Uterus (tissue), 3 donors: ENCODE measurements at regions not wholly inside any gene's neighbourhood (a gene's known extent, or its start where the extent isn't known, plus 50 kb on each side); places are given as distances from the start of the nearest gene placed in this dataset.

Experiments used
- DNase-seq, 2 donors: peaks; one replicate each; pipeline ENCODE4 v3.0.0-alpha.2; 2019 to 2020
- H3K27ac ChIP-seq, 2 donors: fragments of 200-600 bp; sonication (generic); 1 replicate in 1 of 2; 2 replicates in 1 of 2; pipeline ENCODE4 v1.5.1; 2016 to 2018
- H3K27me3 ChIP-seq, 2 donors: fragments of 200-600 bp; sonication (generic); one replicate each; pipeline ENCODE4 v1.5.1; 2018 to 2019; ENCODE audit warnings: control low read depth in 1 of 2
- H3K36me3 ChIP-seq, 2 donors: fragments of 200-600 bp; sonication (generic); one replicate each; pipeline ENCODE4 v1.5.1; 2019; ENCODE audit warnings: control low read depth in 1 of 2
- H3K4me1 ChIP-seq, 2 donors: fragments of 200-600 bp; sonication (generic); one replicate each; pipeline ENCODE4 v1.5.1; 2018 to 2019; ENCODE audit warnings: control low read depth in 1 of 2
- H3K4me3 ChIP-seq, 2 donors: fragments of 200-600 bp; sonication (generic); 1 replicate in 1 of 2; 2 replicates in 1 of 2; pipeline ENCODE4 v1.5.1; 2018 to 2019; ENCODE audit warnings: mild to moderate bottlenecking in 1 of 2
- H3K9me3 ChIP-seq, 2 donors: fragments of 200-600 bp; sonication (generic); one replicate each; pipeline ENCODE4 v1.5.1; 2019; ENCODE audit warnings: control low read depth in 1 of 2
- POLR2A ChIP-seq, 2 donors: fragments of 450-650 bp; IDR thresholded peaks; one replicate each; pipeline ENCODE4 v1.6.1; 2016; ENCODE audit warnings: antibody characterized with exemption in 2 of 2, mild to moderate bottlenecking in 1 of 2, moderate library complexity in 1 of 2
- intact Hi-C: fragments of 100-400 bp; cut with DNase I; formaldehyde crosslinking; loops from one replicate; pipeline ENCODE4 v1.15.1; 2023; ENCODE audit warnings: low total_unique reads
- TF ChIP-seq, protein P1 (sequence below), 4 experiments: fragments of 200-600 bp in 2 of 4; fragments of 450-650 bp in 2 of 4; sonication (generic) in 2 of 4; IDR thresholded peaks; one replicate each; pipeline ENCODE4 v1.5.1; 2016 to 2019; ENCODE audit warnings: antibody characterized with exemption in 4 of 4, mild to moderate bottlenecking in 2 of 4, moderate library complexity in 1 of 4
- donor health status: DM: yes; HTN: yes; CAD: no.

DNA sequence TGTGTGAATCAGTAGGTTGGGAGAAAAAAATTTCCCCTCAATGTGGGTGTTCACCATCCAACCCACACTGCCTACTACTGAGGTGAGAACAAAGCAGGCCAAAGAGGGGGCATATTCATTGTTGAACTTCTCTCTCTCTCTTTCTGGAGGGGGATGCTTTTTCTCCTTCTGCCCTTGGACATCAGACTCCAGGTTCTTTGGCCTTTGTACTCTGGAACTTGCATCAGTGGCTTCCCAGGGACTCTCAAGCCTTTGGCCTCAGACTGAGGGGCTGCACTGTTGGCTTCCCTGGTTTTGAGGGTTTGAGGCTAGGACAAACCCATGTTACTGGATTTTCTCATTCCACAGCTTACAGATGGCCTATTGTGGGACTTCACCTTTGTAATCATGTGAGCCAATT lies 417.2 kb downstream of the ELAVL2 start:
- H3K27ac ChIP-seq, result no peak overlapping the region
- H3K36me3 ChIP-seq, result no peaks in the 10 kb centered on the region
- H3K4me3 ChIP-seq, result no peak overlapping the region
- H3K27me3 ChIP-seq, result no peaks in the 10 kb centered on the region
- intact Hi-C loops, result no loop called here
- DNase-seq, result no peak
- H3K9me3 ChIP-seq, result no peaks in the 10 kb centered on the region
- no peaks in the 10 kb centered on the region for H3K4me1 ChIP-seq
- TF ChIP-seq, protein P1, sequence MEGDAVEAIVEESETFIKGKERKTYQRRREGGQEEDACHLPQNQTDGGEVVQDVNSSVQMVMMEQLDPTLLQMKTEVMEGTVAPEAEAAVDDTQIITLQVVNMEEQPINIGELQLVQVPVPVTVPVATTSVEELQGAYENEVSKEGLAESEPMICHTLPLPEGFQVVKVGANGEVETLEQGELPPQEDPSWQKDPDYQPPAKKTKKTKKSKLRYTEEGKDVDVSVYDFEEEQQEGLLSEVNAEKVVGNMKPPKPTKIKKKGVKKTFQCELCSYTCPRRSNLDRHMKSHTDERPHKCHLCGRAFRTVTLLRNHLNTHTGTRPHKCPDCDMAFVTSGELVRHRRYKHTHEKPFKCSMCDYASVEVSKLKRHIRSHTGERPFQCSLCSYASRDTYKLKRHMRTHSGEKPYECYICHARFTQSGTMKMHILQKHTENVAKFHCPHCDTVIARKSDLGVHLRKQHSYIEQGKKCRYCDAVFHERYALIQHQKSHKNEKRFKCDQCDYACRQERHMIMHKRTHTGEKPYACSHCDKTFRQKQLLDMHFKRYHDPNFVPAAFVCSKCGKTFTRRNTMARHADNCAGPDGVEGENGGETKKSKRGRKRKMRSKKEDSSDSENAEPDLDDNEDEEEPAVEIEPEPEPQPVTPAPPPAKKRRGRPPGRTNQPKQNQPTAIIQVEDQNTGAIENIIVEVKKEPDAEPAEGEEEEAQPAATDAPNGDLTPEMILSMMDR (IDR thresholded peaks at IDR 0.05), result no peak
- no peak for TF ChIP-seq POLR2A (IDR thresholded peaks at IDR 0.05)

DNA sequence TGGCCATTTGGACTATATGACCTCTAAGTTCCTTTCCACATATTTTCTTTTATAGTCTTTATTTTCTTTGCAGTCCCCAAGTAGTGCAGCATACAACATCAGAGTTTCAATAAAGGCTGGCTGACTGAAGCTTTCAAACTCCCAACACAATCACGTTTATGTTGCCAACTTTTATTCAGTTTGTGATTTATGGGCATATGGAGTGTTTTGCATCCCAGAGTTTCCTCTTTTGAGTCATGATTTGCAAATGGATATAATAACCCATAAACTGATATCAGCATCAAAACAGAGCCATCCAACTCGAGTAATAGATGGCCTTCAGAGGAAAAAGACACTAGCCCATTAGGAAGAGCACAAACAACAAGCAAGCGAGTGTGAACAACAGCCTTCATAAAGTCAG lies 414.0 kb downstream of the ELAVL2 start:
- intact Hi-C loops, result no loop called here
- no peaks in the 10 kb centered on the region for H3K4me1 ChIP-seq
- no peak for DNase-seq

DNA sequence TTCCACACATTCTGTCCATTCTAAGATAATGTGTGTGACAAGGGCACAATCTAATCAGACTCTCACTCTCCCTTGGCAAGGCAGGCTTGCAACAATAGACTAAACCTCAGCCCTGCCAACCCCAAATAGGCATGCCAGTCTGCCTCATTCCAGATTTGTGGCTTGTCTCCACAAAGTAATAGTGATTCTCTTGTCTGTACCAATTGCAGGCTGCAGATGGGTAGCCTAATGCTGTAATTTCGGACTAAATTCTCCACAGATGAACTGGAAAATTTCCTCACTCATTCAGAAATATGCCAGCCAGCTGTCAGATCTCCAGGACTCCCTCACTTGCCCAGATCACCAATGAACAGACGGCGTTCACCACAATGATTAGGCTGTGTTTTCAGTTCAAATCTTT lies 413.6 kb downstream of the ELAVL2 start:
- Histone ChIP-seq H3K27ac (no peak overlapping the region), H3K36me3 (no peaks in the 10 kb centered on the region), H3K4me1 (no peaks in the 10 kb centered on the region), H3K9me3 (no peaks in the 10 kb centered on the region), H3K27me3 (no peaks in the 10 kb centered on the region), H3K4me3 (no peak overlapping the region)
- TF ChIP-seq, protein P1 (IDR thresholded peaks at IDR 0.05), result no peak
- TF ChIP-seq POLR2A (IDR thresholded peaks at IDR 0.05), result no peak
- DNase-seq, result no peak
- intact Hi-C loops, result no loop called here

More for the DNA sequence above, 414.0 kb downstream of the ELAVL2 start:
- Histone ChIP-seq H3K27me3 (no peaks in the 10 kb centered on the region), H3K27ac (no peak overlapping the region), H3K36me3 (no peaks in the 10 kb centered on the region), H3K9me3 (no peaks in the 10 kb centered on the region), H3K4me3 (no peak overlapping the region)
- TF ChIP-seq, protein P1 (IDR thresholded peaks at IDR 0.05), result no peak
- no peak for TF ChIP-seq POLR2A (IDR thresholded peaks at IDR 0.05)

DNA sequence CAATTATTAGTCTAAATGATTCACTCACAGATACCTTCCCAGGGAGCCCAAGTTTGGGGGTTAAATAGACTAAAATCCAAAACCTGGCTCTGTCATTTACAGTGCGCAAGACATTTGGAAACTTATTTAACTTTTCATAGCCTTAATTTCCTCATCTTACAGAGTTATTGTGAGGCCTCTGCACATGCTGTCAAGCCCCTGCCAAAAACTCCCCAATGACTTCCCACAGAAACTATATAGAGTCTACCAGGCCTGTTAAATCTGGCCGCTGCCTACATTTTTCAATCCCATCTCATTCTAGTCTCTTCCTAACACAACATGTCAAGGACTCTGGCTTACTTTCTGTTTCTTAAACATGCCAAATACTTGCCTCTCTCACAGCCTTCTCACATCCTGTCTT lies 412.5 kb downstream of the ELAVL2 start:
- no peak overlapping the region for H3K4me3 ChIP-seq
- H3K4me1 ChIP-seq, result no peaks in the 10 kb centered on the region
- intact Hi-C loops, result no loop called here
- H3K27me3 ChIP-seq, result no peaks in the 10 kb centered on the region
- no peaks in the 10 kb centered on the region for H3K36me3 ChIP-seq
- no peaks in the 10 kb centered on the region for H3K9me3 ChIP-seq
- TF ChIP-seq, protein P1 (IDR thresholded peaks at IDR 0.05), result no peak
- TF ChIP-seq POLR2A (IDR thresholded peaks at IDR 0.05), result no peak
- no peak overlapping the region for H3K27ac ChIP-seq
- no peak for DNase-seq

DNA sequence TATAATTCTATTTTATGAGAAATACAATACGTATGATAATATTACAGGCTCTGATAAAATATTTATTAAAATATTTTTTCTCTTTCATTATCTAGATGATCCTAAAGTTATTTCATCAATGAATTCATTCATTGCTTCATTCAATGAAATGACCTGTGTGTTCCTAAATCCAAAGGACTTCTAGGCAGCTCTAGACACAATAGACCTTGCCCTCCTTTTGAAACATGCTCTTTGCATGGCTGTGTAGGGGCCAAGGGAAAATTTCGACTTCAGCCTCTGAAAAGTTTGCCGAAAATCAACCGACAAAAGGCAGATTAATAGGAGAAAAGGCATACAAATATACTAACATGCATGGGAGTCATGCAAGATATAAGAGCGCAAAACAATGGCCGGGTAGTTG lies 402.0 kb downstream of the ELAVL2 start:
- Histone ChIP-seq H3K4me3 (no peak overlapping the region), H3K27ac (no peak overlapping the region), H3K4me1 (no peaks in the 10 kb centered on the region), H3K9me3 (no peaks in the 10 kb centered on the region), H3K27me3 (no peaks in the 10 kb centered on the region), H3K36me3 (no peaks in the 10 kb centered on the region)
- intact Hi-C loops, result no loop called here
- no peak for DNase-seq
- TF ChIP-seq, protein P1 (IDR thresholded peaks at IDR 0.05), result no peak
- no peak for TF ChIP-seq POLR2A (IDR thresholded peaks at IDR 0.05)
